ENCODE measurements at regions not wholly inside any gene's neighbourhood (a gene's known extent, or its start where the extent isn't known, plus 50 kb on each side); places are given as distances from the start of the nearest gene placed in this dataset.

- Histone ChIP-seq H3K9me3 (ENCODE audit: control insufficient read depth, insufficient read depth, low read length) (peaks cover 3% of the 10 kb centered on the region; the same call in 1 of the 2 replicates), H3K27me3 (ENCODE audit: control insufficient read depth, low read length) (no peaks in the 10 kb centered on the region), H3K27ac (ENCODE audit: low read depth, low read length) (no peak overlapping the region), H3K36me3 (ENCODE audit: control insufficient read depth, low read length) (no peaks in the 10 kb centered on the region), H3K4me3 (ENCODE audit: low read length) (no peak overlapping the region), H3K9me2 (replicated peaks; ENCODE audit: control insufficient read depth, low read length) (no peaks in the 10 kb centered on the region), H3K79me2 (ENCODE audit: control insufficient read depth, low read length) (no peaks in the 10 kb centered on the region), H3K4me2 (ENCODE audit: low read length) (no peak overlapping the region), H3K4me1 (ENCODE audit: control insufficient read depth, low read length) (no peaks in the 10 kb centered on the region), H4K20me1 (ENCODE audit: control insufficient read depth, insufficient read depth, low read depth, low read length) (no peaks in the 10 kb centered on the region), H3F3A (ENCODE audit: control insufficient read depth, insufficient read depth) (no peaks in the 10 kb centered on the region)
- no peak for TF ChIP-seq EZH2phosphoT487 (IDR thresholded peaks at IDR 0.05; ENCODE audit: borderline replicate concordance, low read length)
Observed at GRCh38 chr12:16658699-16659098, 52.7 kb upstream of the LMO3 start.
